ENCODE measurements at regions not wholly inside any gene's neighbourhood (a gene's known extent, or its start where the extent isn't known, plus 50 kb on each side); places are given as distances from the start of the nearest gene placed in this dataset.

- no peak overlapping the region for H3K4me3 ChIP-seq (ENCODE audit: low read depth, low read length)
- TF ChIP-seq CTCF (IDR thresholded peaks at IDR 0.05; ENCODE audit: insufficient read depth, low read depth, low read length, missing control alignments): peak; percentile 60
- peak; percentile 83 for DNase-seq (ENCODE audit: low read depth)
These were observed 345.1 kb upstream of the TACR3 start for GRCh38 chr4:104064646-104065577.

GRCh38 chr4:104063341-104063740 lies 343.6 kb upstream of the TACR3 start:
- no peak overlapping the region for H3K4me3 ChIP-seq (ENCODE audit: low read depth, low read length)
- no peak for DNase-seq (ENCODE audit: low read depth)
- no peak for TF ChIP-seq CTCF (IDR thresholded peaks at IDR 0.05; ENCODE audit: insufficient read depth, low read depth, low read length, missing control alignments)

GRCh38 chr4:104044369-104044768 lies 324.6 kb upstream of the TACR3 start:
- H3K4me3 ChIP-seq (ENCODE audit: low read depth, low read length): no peak overlapping the region
- DNase-seq (ENCODE audit: low read depth): no peak
- TF ChIP-seq CTCF (IDR thresholded peaks at IDR 0.05; ENCODE audit: insufficient read depth, low read depth, low read length, missing control alignments): no peak

GRCh38 chr4:104032896-104033295 lies 313.1 kb upstream of the TACR3 start:
- H3K4me3 ChIP-seq (ENCODE audit: low read depth, low read length): no peak overlapping the region
- no peak for DNase-seq (ENCODE audit: low read depth)
- no peak for TF ChIP-seq CTCF (IDR thresholded peaks at IDR 0.05; ENCODE audit: insufficient read depth, low read depth, low read length, missing control alignments)

- no peak overlapping the region for H3K4me3 ChIP-seq (ENCODE audit: low read depth, low read length)
- DNase-seq (ENCODE audit: low read depth): no peak
- no peak for TF ChIP-seq CTCF (IDR thresholded peaks at IDR 0.05; ENCODE audit: insufficient read depth, low read depth, low read length, missing control alignments)
These were observed 305.5 kb upstream of the TACR3 start for GRCh38 chr4:104025251-104025650.

GRCh38 chr4:104022831-104023230 lies 303.0 kb upstream of the TACR3 start:
- H3K4me3 ChIP-seq (ENCODE audit: low read depth, low read length): no peak overlapping the region
- no peak for TF ChIP-seq CTCF (IDR thresholded peaks at IDR 0.05; ENCODE audit: insufficient read depth, low read depth, low read length, missing control alignments)

More at GRCh38 chr4:104022831-104023230, 303.0 kb upstream of the TACR3 start:
- no peak for DNase-seq (ENCODE audit: low read depth)
